HEK293T (cell line): ENCODE measurements at regions not wholly inside any gene's neighbourhood (a gene's known extent, or its start where the extent isn't known, plus 50 kb on each side); places are given as distances from the start of the nearest gene placed in this dataset.
"Not testable (repeated sequence)": the region's sequence is repeated elsewhere in the genome, so short reads cannot be mapped to it uniquely, and the experiment has no call there.

Experiments used
- ARNT ChIP-seq: fragments of 450-650 bp; IDR thresholded peaks from 2 replicates; pipeline ENCODE4 v1.6.1; 2017; ENCODE audit warnings: mild to moderate bottlenecking
- BHLHE40 ChIP-seq: fragments of 450-650 bp; IDR thresholded peaks from 2 replicates; pipeline ENCODE4 v1.6.1; 2016; ENCODE audit warnings: mild to moderate bottlenecking, moderate library complexity, borderline replicate concordance
- ELF4 ChIP-seq: fragments of 450-650 bp; IDR thresholded peaks from 2 replicates; pipeline ENCODE4 v1.6.1; 2017; ENCODE audit warnings: antibody characterized with exemption
- FOXA1 ChIP-seq: fragments of 450-650 bp; IDR thresholded peaks from 2 replicates; pipeline ENCODE4 v1.6.1; 2016; ENCODE audit warnings: mild to moderate bottlenecking
- FOXK2 ChIP-seq: fragments of 450-650 bp; IDR thresholded peaks from 2 replicates; pipeline ENCODE4 v1.6.1; 2016; ENCODE audit warnings: mild to moderate bottlenecking
- FOXM1 ChIP-seq: fragments of 450-650 bp; IDR thresholded peaks from 2 replicates; pipeline ENCODE4 v1.6.1; 2017; ENCODE audit warnings: mild to moderate bottlenecking, borderline replicate concordance
- HDGF ChIP-seq: fragments of 450-650 bp; IDR thresholded peaks from 2 replicates; pipeline ENCODE4 v1.6.1; 2017; ENCODE audit warnings: antibody characterized with exemption, borderline replicate concordance
- LEF1 ChIP-seq: fragments of 450-650 bp; IDR thresholded peaks from 2 replicates; pipeline ENCODE4 v1.6.1; 2017; ENCODE audit warnings: mild to moderate bottlenecking, borderline replicate concordance
- NFRKB ChIP-seq: fragments of 450-650 bp; IDR thresholded peaks from 2 replicates; pipeline ENCODE4 v1.6.1; 2016; ENCODE audit warnings: mild to moderate bottlenecking, moderate library complexity
- SP1 ChIP-seq: fragments of 450-650 bp; IDR thresholded peaks from 2 replicates; pipeline ENCODE4 v1.6.1; 2017
- TARDBP ChIP-seq: fragments of 450-650 bp; IDR thresholded peaks from 2 replicates; pipeline ENCODE4 v1.6.1; 2016
- TF ChIP-seq, protein P1 (sequence below): fragments of 450-650 bp; IDR thresholded peaks from 2 replicates; pipeline ENCODE4 v1.6.1; 2016

DNA sequence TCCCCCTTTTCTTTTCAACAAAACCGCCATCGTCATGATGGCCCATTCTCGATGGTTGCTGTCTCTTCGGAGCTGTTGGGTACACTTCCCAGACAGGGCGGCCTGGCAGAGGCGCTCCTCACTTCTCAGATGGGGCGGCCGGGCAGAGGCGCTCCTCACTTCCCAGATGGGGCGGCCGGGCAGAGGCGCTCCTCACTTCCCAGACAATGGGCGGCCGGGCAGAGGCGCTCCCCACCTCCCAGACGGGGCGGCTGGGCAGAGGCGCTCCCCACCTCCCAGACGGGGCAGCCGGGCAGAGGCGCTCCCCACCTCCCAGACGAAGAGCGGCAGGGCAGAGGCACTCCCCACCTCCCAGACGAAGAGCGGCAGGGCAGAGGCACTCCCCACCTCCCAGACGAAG is 143.3 kb upstream of the NTRK2 start:
- not testable (repeated sequence) for TF ChIP-seq LEF1, TARDBP, ARNT, FOXA1, FOXM1, HDGF, NFRKB, SP1, FOXK2, BHLHE40, ELF4
- TF ChIP-seq, protein P1, sequence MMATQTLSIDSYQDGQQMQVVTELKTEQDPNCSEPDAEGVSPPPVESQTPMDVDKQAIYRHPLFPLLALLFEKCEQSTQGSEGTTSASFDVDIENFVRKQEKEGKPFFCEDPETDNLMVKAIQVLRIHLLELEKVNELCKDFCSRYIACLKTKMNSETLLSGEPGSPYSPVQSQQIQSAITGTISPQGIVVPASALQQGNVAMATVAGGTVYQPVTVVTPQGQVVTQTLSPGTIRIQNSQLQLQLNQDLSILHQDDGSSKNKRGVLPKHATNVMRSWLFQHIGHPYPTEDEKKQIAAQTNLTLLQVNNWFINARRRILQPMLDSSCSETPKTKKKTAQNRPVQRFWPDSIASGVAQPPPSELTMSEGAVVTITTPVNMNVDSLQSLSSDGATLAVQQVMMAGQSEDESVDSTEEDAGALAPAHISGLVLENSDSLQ, result not testable (repeated sequence)
